ENCODE measurements at regions not wholly inside any gene's neighbourhood (a gene's known extent, or its start where the extent isn't known, plus 50 kb on each side); places are given as distances from the start of the nearest gene placed in this dataset.
"Not testable (repeated sequence)": the region's sequence is repeated elsewhere in the genome, so short reads cannot be mapped to it uniquely, and the experiment has no call there.

GRCh38 chr1:146326863-146327262, 98.0 kb upstream of the NOTCH2NLA start:
- DNase-seq (ENCODE audit: low read depth): not testable (repeated sequence)

GRCh38 chr1:146324463-146324862, 95.6 kb upstream of the NOTCH2NLA start:
- DNase-seq (ENCODE audit: low read depth): not testable (repeated sequence)

GRCh38 chr1:146323302-146323701, 94.5 kb upstream of the NOTCH2NLA start:
- DNase-seq (ENCODE audit: low read depth): not testable (repeated sequence)

GRCh38 chr1:146322893-146323292, 94.1 kb upstream of the NOTCH2NLA start:
- not testable (repeated sequence) for DNase-seq (ENCODE audit: low read depth)

GRCh38 chr1:146318715-146319114, 89.9 kb upstream of the NOTCH2NLA start:
- DNase-seq (ENCODE audit: low read depth): not testable (repeated sequence)

GRCh38 chr1:146317785-146318184, 89.0 kb upstream of the NOTCH2NLA start:
- not testable (repeated sequence) for DNase-seq (ENCODE audit: low read depth)

GRCh38 chr1:146314449-146315246, 85.8 kb upstream of the NOTCH2NLA start:
- not testable (repeated sequence) for DNase-seq (ENCODE audit: low read depth)

GRCh38 chr1:146310579-146310978, 81.8 kb upstream of the NOTCH2NLA start:
- DNase-seq (ENCODE audit: low read depth): not testable (repeated sequence)

GRCh38 chr1:146309427-146309826, 80.6 kb upstream of the NOTCH2NLA start:
- DNase-seq (ENCODE audit: low read depth): not testable (repeated sequence)

- not testable (repeated sequence) for DNase-seq (ENCODE audit: low read depth)
Observed at GRCh38 chr1:146308892-146309291, 80.1 kb upstream of the NOTCH2NLA start.

GRCh38 chr1:146308152-146308551, 79.3 kb upstream of the NOTCH2NLA start:
- not testable (repeated sequence) for DNase-seq (ENCODE audit: low read depth)

GRCh38 chr1:146307632-146308031, 78.8 kb upstream of the NOTCH2NLA start:
- DNase-seq (ENCODE audit: low read depth): not testable (repeated sequence)

GRCh38 chr1:146306651-146307050, 77.8 kb upstream of the NOTCH2NLA start:
- DNase-seq (ENCODE audit: low read depth): not testable (repeated sequence)

- DNase-seq (ENCODE audit: low read depth): not testable (repeated sequence)
Observed at GRCh38 chr1:146305442-146305841, 76.6 kb upstream of the NOTCH2NLA start.

GRCh38 chr1:146298575-146298897, 69.7 kb upstream of the NOTCH2NLA start:
- not testable (repeated sequence) for DNase-seq (ENCODE audit: low read depth)

GRCh38 chr1:146297781-146298574, 69.2 kb upstream of the NOTCH2NLA start:
- not testable (repeated sequence) for DNase-seq (ENCODE audit: low read depth)

- not testable (repeated sequence) for DNase-seq (ENCODE audit: low read depth)
Observed at GRCh38 chr1:146292940-146293936, 64.4 kb upstream of the NOTCH2NLA start.

GRCh38 chr1:146292424-146292823, 63.6 kb upstream of the NOTCH2NLA start:
- DNase-seq (ENCODE audit: low read depth): not testable (repeated sequence)

GRCh38 chr1:146287881-146288280, 59.1 kb upstream of the NOTCH2NLA start:
- not testable (repeated sequence) for DNase-seq (ENCODE audit: low read depth)

- DNase-seq (ENCODE audit: low read depth): not testable (repeated sequence)
Observed at GRCh38 chr1:146284760-146285159, 55.9 kb upstream of the NOTCH2NLA start.

GRCh38 chr1:146283527-146283880, 54.7 kb upstream of the NOTCH2NLA start:
- DNase-seq (ENCODE audit: low read depth): not testable (repeated sequence)

All from T-helper 22 cell (primary cell).